Adrenal gland (tissue), 5 donors: ENCODE measurements at regions not wholly inside any gene's neighbourhood (a gene's known extent, or its start where the extent isn't known, plus 50 kb on each side); places are given as distances from the start of the nearest gene placed in this dataset.

ENCODE experiments used
- CTCF ChIP-seq, 6 experiments: fragments of 450-650 bp in 4 of 6; fragments of 200-600 bp in 2 of 6; sonication (generic) in 1 of 6; IDR thresholded peaks; 1 replicate in 5 of 6; 2 replicates in 1 of 6; pipeline versions ENCODE4 v1.5.1 to v1.8.0; 2016 to 2021; ENCODE audit warnings: antibody characterized with exemption in 6 of 6, mild to moderate bottlenecking in 2 of 6, moderate library complexity in 1 of 6
- POLR2A ChIP-seq, 2 donors: fragments of 450-650 bp; IDR thresholded peaks; one replicate each; pipeline ENCODE4 v1.6.1; 2017; ENCODE audit warnings: antibody characterized with exemption in 2 of 2, mild to moderate bottlenecking in 2 of 2, moderate library complexity in 1 of 2
- donor health status: DM: no; HTN: no; CAD: no.

- TF ChIP-seq CTCF (IDR thresholded peaks at IDR 0.05), result no peak
- TF ChIP-seq POLR2A (IDR thresholded peaks at IDR 0.05), result no peak
Observed at GRCh38 chr13:53321296-53321801, 292.7 kb downstream of the OLFM4 start.
